ENCODE measurements at regions not wholly inside any gene's neighbourhood (a gene's known extent, or its start where the extent isn't known, plus 50 kb on each side); places are given as distances from the start of the nearest gene placed in this dataset.
"Not testable (repeated sequence)": the region's sequence is repeated elsewhere in the genome, so short reads cannot be mapped to it uniquely, and the experiment has no call there.

- no peak for DNase-seq
- intact Hi-C loops (cut with DNase I) = no loop called here
These were observed 783.0 kb upstream of the ARPP21 start for GRCh38 chr3:34856081-34856947.

GRCh38 chr3:34858067-34858660 lies 781.2 kb upstream of the ARPP21 start:
- intact Hi-C loops (cut with DNase I) = no loop called here
- DNase-seq = no peak

- intact Hi-C loops (cut with DNase I) = no loop called here
- DNase-seq = no peak
These were observed 779.6 kb upstream of the ARPP21 start for GRCh38 chr3:34859746-34860145.

GRCh38 chr3:34862456-34862855 lies 776.9 kb upstream of the ARPP21 start:
- intact Hi-C loops (cut with DNase I) = no loop called here

GRCh38 chr3:34863485-34863884 lies 775.8 kb upstream of the ARPP21 start:
- DNase-seq = no peak
- intact Hi-C loops (cut with DNase I) = no loop called here

More at GRCh38 chr3:34862456-34862855, 776.9 kb upstream of the ARPP21 start:
- no peak for DNase-seq

GRCh38 chr3:34864011-34864410 lies 775.3 kb upstream of the ARPP21 start:
- intact Hi-C loops (cut with DNase I) = no loop called here
- DNase-seq = no peak

GRCh38 chr3:34865346-34865745 lies 774.0 kb upstream of the ARPP21 start:
- DNase-seq = no peak
- intact Hi-C loops (cut with DNase I) = no loop called here

- intact Hi-C loops (cut with DNase I) = no loop called here
- no peak for DNase-seq
These were observed 770.4 kb upstream of the ARPP21 start for GRCh38 chr3:34868935-34869334.

- intact Hi-C loops (cut with DNase I) = no loop called here
- no peak for DNase-seq
These were observed 769.6 kb upstream of the ARPP21 start for GRCh38 chr3:34869696-34870095.

GRCh38 chr3:34872406-34872805 lies 766.9 kb upstream of the ARPP21 start:
- no peak for DNase-seq
- intact Hi-C loops (cut with DNase I) = no loop called here

- intact Hi-C loops (cut with DNase I) = no loop called here
- DNase-seq = no peak
These were observed 762.3 kb upstream of the ARPP21 start for GRCh38 chr3:34876997-34877396.

GRCh38 chr3:34878488-34878887 lies 760.8 kb upstream of the ARPP21 start:
- no peak for DNase-seq
- intact Hi-C loops (cut with DNase I) = no loop called here

- no peak for DNase-seq
- intact Hi-C loops (cut with DNase I) = no loop called here
These were observed 758.3 kb upstream of the ARPP21 start for GRCh38 chr3:34881026-34881425.

GRCh38 chr3:34882764-34883163 lies 756.6 kb upstream of the ARPP21 start:
- intact Hi-C loops (cut with DNase I) = no loop called here
- no peak for DNase-seq

GRCh38 chr3:34884007-34884406 lies 755.3 kb upstream of the ARPP21 start:
- no peak for DNase-seq
- intact Hi-C loops (cut with DNase I) = no loop called here

GRCh38 chr3:34886443-34886842 lies 752.9 kb upstream of the ARPP21 start:
- no peak for DNase-seq
- intact Hi-C loops (cut with DNase I) = no loop called here

- intact Hi-C loops (cut with DNase I) = no loop called here
- no peak for DNase-seq
These were observed 749.7 kb upstream of the ARPP21 start for GRCh38 chr3:34889641-34890040.

GRCh38 chr3:34890247-34890646 lies 749.1 kb upstream of the ARPP21 start:
- intact Hi-C loops (cut with DNase I) = no loop called here
- no peak for DNase-seq

- intact Hi-C loops (cut with DNase I) = no loop called here
- DNase-seq = no peak
These were observed 747.4 kb upstream of the ARPP21 start for GRCh38 chr3:34891941-34892340.

- intact Hi-C loops (cut with DNase I) = no loop called here
- no peak for DNase-seq
These were observed 743.5 kb upstream of the ARPP21 start for GRCh38 chr3:34895841-34896240.

- intact Hi-C loops (cut with DNase I); DNase-seq: not testable (repeated sequence)
These were observed 729.6 kb upstream of the ARPP21 start for GRCh38 chr3:34909679-34910078.

All from head of caudate nucleus (tissue), 42 donors.